ENCODE measurements at regions not wholly inside any gene's neighbourhood (a gene's known extent, or its start where the extent isn't known, plus 50 kb on each side); places are given as distances from the start of the nearest gene placed in this dataset.

DNA sequence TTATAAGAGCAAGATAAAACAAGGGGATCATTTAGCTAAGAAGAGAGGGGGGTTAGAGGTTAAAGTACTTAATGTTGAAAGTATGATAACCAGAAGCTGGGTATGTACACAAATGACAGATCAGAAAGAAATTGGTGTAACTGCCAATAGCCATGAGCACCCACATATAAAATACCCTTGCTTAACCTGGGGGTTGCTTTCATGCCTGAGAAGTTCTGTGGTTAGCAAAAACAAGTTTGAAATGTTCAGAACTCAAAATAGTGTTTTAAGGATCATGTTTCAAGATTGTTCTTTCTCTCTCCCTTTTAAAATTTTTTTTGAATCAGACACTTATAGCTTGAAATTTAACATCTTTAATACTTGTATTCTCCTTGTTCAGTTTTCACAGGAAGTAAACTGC is 321.4 kb upstream of the GBE1 start:
- H2AFZ ChIP-seq (ENCODE audit: low read depth, low read length): no peak overlapping the region
- H4K20me1 ChIP-seq (replicated peaks; ENCODE audit: control insufficient read depth, insufficient read depth, low read length): no peaks in the 10 kb centered on the region
- FAIRE-seq (no peak), DNase-seq (ENCODE audit: extremely low read depth in 1 of 4, low spot score in 3 of 4) (no peak), ATAC-seq (no peak)
- H3K9me1 ChIP-seq (ENCODE audit: control insufficient read depth, insufficient read depth, low read length): no peaks in the 10 kb centered on the region
- H3K9ac ChIP-seq (ENCODE audit: insufficient read depth in 1 of 2, low read depth in 2 of 2, low read length in 2 of 2): no peak overlapping the region
- no peaks in the 10 kb centered on the region for H3K4me1 ChIP-seq (replicated peaks in 1 of 2; ENCODE audit: control insufficient read depth in 2 of 2, insufficient read depth in 2 of 2, low read length in 2 of 2)
- intact Hi-C loops (cut with micrococcal nuclease) (no loop called here), in situ Hi-C loops (cut with MboI) (no loop called here)
- H3K27ac ChIP-seq (ENCODE audit: extremely low read depth, low read depth, low read length): no peak overlapping the region
- H3K27me3 ChIP-seq (ENCODE audit: control insufficient read depth in 2 of 2, insufficient read depth in 2 of 2, low read length in 2 of 2): no peaks in the 10 kb centered on the region
- no peak overlapping the region for H3K4me2 ChIP-seq (ENCODE audit: insufficient read depth, low read length)
- H3K36me3 ChIP-seq (ENCODE audit: control insufficient read depth, insufficient read depth, low read length): no peaks in the 10 kb centered on the region
- BruUV-seq (replicated peaks): no TSS peak
- H3K4me3 ChIP-seq: no peak overlapping the region
- TF ChIP-seq TEAD1 (CRISPR knock-in tag; IDR thresholded peaks at IDR 0.05): no peak
- no peak for TF ChIP-seq ZNF79 (CRISPR knock-in tag; IDR thresholded peaks at IDR 0.05; ENCODE audit: low read depth)
- TF ChIP-seq MTA2 (IDR thresholded peaks at IDR 0.05; ENCODE audit: low read depth): no peak
- TF ChIP-seq, protein P1, sequence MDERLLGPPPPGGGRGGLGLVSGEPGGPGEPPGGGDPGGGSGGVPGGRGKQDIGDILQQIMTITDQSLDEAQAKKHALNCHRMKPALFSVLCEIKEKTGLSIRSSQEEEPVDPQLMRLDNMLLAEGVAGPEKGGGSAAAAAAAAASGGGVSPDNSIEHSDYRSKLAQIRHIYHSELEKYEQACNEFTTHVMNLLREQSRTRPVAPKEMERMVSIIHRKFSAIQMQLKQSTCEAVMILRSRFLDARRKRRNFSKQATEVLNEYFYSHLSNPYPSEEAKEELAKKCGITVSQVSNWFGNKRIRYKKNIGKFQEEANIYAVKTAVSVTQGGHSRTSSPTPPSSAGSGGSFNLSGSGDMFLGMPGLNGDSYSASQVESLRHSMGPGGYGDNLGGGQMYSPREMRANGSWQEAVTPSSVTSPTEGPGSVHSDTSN (CRISPR knock-in tag; IDR thresholded peaks at IDR 0.05; ENCODE audit: low read depth): no peak
- TF ChIP-seq, protein P1 (tag; conservative IDR thresholded peaks at IDR 0.05; ENCODE audit: low read depth): no peak
- TF ChIP-seq, protein P2, sequence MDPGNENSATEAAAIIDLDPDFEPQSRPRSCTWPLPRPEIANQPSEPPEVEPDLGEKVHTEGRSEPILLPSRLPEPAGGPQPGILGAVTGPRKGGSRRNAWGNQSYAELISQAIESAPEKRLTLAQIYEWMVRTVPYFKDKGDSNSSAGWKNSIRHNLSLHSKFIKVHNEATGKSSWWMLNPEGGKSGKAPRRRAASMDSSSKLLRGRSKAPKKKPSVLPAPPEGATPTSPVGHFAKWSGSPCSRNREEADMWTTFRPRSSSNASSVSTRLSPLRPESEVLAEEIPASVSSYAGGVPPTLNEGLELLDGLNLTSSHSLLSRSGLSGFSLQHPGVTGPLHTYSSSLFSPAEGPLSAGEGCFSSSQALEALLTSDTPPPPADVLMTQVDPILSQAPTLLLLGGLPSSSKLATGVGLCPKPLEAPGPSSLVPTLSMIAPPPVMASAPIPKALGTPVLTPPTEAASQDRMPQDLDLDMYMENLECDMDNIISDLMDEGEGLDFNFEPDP (CRISPR knock-in tag; IDR thresholded peaks at IDR 0.05): no peak
- no peak for TF ChIP-seq FOXJ3 (CRISPR knock-in tag; IDR thresholded peaks at IDR 0.05)
- no peak for TF ChIP-seq ZNF408 (CRISPR knock-in tag; IDR thresholded peaks at IDR 0.05; ENCODE audit: low read depth)
- TF ChIP-seq, protein P3, sequence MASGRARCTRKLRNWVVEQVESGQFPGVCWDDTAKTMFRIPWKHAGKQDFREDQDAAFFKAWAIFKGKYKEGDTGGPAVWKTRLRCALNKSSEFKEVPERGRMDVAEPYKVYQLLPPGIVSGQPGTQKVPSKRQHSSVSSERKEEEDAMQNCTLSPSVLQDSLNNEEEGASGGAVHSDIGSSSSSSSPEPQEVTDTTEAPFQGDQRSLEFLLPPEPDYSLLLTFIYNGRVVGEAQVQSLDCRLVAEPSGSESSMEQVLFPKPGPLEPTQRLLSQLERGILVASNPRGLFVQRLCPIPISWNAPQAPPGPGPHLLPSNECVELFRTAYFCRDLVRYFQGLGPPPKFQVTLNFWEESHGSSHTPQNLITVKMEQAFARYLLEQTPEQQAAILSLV (tag; IDR thresholded peaks at IDR 0.05): no peak
- TF ChIP-seq, protein P4, sequence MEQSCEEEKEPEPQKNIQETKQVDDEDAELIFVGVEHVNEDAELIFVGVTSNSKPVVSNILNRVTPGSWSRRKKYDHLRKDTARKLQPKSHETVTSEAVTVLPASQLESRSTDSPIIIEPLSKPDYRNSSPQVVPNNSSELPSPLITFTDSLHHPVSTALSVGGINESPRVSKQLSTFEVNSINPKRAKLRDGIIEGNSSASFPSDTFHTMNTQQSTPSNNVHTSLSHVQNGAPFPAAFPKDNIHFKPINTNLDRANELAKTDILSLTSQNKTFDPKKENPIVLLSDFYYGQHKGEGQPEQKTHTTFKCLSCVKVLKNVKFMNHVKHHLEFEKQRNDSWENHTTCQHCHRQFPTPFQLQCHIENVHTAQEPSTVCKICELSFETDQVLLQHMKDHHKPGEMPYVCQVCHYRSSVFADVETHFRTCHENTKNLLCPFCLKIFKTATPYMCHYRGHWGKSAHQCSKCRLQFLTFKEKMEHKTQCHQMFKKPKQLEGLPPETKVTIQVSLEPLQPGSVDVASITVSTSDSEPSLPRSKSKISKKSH (CRISPR knock-in tag; IDR thresholded peaks at IDR 0.05): no peak
- TF ChIP-seq RUNX1 (IDR thresholded peaks at IDR 0.05; ENCODE audit: low read depth): no peak
- no peak for TF ChIP-seq TAL1 (IDR thresholded peaks at IDR 0.05)
- ChIA-PET POLR2A (no interaction called here), CTCF (ENCODE audit: low intra/inter-chr PET ratio) (no interaction called here)
- no peaks in the 10 kb centered on the region for H3K79me2 ChIP-seq (ENCODE audit: control insufficient read depth, insufficient read depth, low read length)
- H3K9me3 ChIP-seq (replicated peaks; ENCODE audit: control insufficient read depth, insufficient read depth, low read depth, low read length): no peaks in the 10 kb centered on the region
